ENCODE measurements at regions not wholly inside any gene's neighbourhood (a gene's known extent, or its start where the extent isn't known, plus 50 kb on each side); places are given as distances from the start of the nearest gene placed in this dataset.

DNA sequence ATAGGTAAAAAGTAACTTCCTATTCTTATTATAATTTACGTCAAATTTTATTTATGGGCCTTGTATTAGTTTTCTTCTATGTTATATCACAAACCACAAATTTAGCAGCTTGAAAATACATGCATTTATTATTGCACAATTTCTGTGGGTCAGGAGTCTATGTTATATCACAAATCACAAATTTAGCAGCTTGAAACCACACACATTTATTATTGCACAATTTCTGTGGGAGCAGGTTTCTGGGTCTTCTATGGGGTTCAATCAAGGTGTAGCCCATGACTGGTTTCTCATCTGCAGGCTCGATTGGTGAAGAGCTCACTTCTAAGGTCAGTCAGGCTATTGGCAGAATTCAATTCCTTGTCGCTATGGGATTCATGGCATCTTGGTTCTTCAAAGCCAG is 332.7 kb upstream of the HAND2 start:
- TF ChIP-seq EZH2 (IDR thresholded peaks at IDR 0.05; ENCODE audit: insufficient read depth, poor library complexity, severe bottlenecking) (no peak), EZH2phosphoT487 (IDR thresholded peaks at IDR 0.05; ENCODE audit: insufficient read depth, low read depth) (no peak)

Data from GM23248 (cell line).